ENCODE measurements at regions not wholly inside any gene's neighbourhood (a gene's known extent, or its start where the extent isn't known, plus 50 kb on each side); places are given as distances from the start of the nearest gene placed in this dataset.
"Not testable (repeated sequence)": the region's sequence is repeated elsewhere in the genome, so short reads cannot be mapped to it uniquely, and the experiment has no call there.

DNA sequence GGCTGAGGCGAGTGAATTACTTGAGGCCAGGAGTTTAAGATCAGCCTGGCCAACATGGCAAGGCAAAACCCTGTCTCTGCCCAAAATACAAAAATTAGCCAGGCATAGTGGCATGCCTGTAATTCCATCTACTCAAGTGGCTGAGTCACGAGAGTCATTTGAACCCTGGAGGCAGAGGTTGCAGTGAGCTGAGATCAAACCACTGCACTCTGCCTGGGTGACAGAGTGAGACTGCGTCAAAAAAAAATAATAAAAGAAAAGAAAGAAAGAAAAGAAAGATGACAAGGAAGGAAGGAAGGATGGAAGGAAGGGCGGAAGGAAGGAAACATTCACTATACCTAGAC lies 159.6 kb upstream of the CNOT2 start:
- Histone ChIP-seq H3K36me3 (replicated peaks) (no peaks in the 10 kb centered on the region), H3K4me3 (ENCODE audit: low read depth, low read length) (no peak overlapping the region), H3K27ac (no peak overlapping the region), H3K27me3 (replicated peaks) (no peaks in the 10 kb centered on the region)
- in situ Hi-C loops (cut with HindIII; ENCODE audit: low pct_ligation_motif_present, low sequenced_read_pairs) = no loop called here
- DNase-seq = no peak
- TF ChIP-seq, protein P1, sequence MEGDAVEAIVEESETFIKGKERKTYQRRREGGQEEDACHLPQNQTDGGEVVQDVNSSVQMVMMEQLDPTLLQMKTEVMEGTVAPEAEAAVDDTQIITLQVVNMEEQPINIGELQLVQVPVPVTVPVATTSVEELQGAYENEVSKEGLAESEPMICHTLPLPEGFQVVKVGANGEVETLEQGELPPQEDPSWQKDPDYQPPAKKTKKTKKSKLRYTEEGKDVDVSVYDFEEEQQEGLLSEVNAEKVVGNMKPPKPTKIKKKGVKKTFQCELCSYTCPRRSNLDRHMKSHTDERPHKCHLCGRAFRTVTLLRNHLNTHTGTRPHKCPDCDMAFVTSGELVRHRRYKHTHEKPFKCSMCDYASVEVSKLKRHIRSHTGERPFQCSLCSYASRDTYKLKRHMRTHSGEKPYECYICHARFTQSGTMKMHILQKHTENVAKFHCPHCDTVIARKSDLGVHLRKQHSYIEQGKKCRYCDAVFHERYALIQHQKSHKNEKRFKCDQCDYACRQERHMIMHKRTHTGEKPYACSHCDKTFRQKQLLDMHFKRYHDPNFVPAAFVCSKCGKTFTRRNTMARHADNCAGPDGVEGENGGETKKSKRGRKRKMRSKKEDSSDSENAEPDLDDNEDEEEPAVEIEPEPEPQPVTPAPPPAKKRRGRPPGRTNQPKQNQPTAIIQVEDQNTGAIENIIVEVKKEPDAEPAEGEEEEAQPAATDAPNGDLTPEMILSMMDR (IDR thresholded peaks at IDR 0.05; ENCODE audit: low read depth, low read length, missing control alignments) = no peak

DNA sequence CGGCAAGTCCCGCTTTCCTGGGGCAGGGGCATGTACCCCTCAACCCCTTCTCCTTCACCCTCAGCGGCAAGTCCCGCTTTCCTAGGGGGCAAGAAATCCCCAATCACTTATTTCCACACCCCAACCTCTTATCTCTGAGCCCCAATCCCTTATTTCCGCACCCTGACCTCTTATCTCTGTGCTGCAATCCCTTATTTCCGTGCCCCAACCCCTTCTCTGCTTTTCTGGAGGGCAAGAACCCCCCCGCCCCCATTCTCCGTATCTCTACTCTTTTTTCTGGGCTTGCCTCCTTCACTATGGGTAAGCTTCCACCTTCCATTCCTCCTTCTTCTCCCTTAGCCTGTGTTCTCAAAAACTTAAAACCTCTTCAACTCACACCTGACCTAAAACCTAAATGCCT lies 156.9 kb upstream of the CNOT2 start:
- in situ Hi-C loops (cut with HindIII; ENCODE audit: low pct_ligation_motif_present, low sequenced_read_pairs); H3K4me3 ChIP-seq (ENCODE audit: low read depth, low read length); H3K36me3 ChIP-seq (replicated peaks): not testable (repeated sequence)

DNA sequence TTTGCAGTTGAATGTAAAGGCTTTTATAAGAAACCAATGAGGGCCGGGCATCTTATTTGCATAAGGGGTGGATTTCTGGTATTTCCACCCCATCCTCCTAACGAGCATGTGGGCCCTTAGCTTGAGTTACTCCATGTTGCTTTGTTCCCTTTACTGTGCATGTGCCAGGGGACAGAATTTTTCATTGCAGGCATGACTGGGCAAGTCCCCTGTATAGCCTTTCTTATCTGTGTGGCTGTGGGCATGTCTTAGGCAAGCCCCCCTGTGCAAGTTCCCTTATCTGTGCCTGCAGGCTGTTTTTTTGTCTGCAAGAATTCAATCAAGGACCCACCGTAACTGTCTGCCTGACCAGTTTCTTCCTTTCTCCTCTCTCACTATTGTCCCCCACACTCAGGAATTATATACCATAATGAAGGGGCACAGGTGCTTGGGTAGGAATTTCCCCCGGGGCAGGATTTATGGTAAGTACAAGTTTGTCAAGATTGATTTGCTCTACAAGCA lies 152.2 kb upstream of the CNOT2 start:
- DNase-seq = no peak
- in situ Hi-C loops (cut with HindIII; ENCODE audit: low pct_ligation_motif_present, low sequenced_read_pairs) = no loop called here
- TF ChIP-seq, protein P1 (IDR thresholded peaks at IDR 0.05; ENCODE audit: low read depth, low read length, missing control alignments) = no peak

More for the DNA sequence above, 156.9 kb upstream of the CNOT2 start:
- DNase-seq; H3K27ac ChIP-seq; H3K27me3 ChIP-seq (replicated peaks): not testable (repeated sequence)

DNA sequence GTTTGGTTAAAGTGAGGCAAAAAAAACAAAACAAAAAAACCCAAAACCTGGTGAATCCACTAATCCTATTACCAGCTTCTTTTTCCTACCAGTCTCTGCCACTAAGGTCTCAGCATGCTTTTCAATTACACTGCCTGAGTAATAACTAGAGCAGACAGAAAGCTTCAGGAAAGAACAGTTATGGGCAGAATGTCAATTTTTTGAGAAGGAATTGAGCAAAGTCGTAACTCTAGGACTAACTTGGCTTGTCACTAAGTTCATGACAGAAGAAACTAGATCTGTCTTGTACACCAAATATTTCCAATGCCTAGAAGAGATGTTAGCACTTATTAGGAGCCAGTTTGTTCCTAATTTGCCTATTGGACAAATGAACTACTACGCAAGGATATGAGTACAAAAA lies 148.8 kb upstream of the CNOT2 start:
- no peak overlapping the region for H3K4me3 ChIP-seq (ENCODE audit: low read depth, low read length)
- no peaks in the 10 kb centered on the region for H3K36me3 ChIP-seq (replicated peaks)
- DNase-seq = no peak
- TF ChIP-seq, protein P1 (IDR thresholded peaks at IDR 0.05; ENCODE audit: low read depth, low read length, missing control alignments) = no peak
- no peak overlapping the region for H3K27ac ChIP-seq
- no peaks in the 10 kb centered on the region for H3K27me3 ChIP-seq (replicated peaks)
- in situ Hi-C loops (cut with HindIII; ENCODE audit: low pct_ligation_motif_present, low sequenced_read_pairs) = no loop called here

More for the DNA sequence above, 152.2 kb upstream of the CNOT2 start:
- Histone ChIP-seq H3K36me3 (replicated peaks) (no peaks in the 10 kb centered on the region), H3K4me3 (ENCODE audit: low read depth, low read length) (no peak overlapping the region), H3K27ac (no peak overlapping the region), H3K27me3 (replicated peaks) (no peaks in the 10 kb centered on the region)

DNA sequence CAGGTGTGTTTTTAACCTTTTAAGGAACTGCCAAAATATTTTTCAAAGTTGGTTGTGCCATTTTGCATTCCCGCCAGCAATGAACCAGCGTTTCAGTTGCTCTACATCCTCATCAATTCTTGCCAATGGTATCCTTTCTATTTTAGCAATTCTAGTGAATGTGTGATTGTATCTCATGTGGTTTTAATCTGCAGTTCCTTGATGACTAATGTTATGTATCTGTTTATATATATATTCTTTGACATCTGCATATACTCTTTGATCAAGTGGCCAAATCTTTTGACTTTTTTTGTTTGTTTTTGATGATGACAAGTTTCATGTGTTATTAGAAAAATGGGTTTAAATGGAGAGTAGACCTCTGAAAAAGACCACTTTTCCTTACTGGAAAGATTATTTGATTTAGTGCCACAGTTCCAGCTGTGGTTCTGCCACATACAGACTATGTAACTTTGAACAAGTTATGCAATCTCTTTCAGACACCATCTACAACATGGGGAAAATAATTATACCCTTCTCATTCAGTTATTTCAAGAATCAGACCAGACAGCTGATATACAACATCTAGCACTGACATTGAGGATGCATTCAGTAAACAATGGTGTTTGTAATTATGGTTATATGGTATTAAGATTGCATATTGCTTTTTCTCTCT lies 146.3 kb upstream of the CNOT2 start:
- TF ChIP-seq, protein P1 (IDR thresholded peaks at IDR 0.05; ENCODE audit: low read depth, low read length, missing control alignments) = no peak
- DNase-seq = no peak
- in situ Hi-C loops (cut with HindIII; ENCODE audit: low pct_ligation_motif_present, low sequenced_read_pairs) = no loop called here
- H3K27ac ChIP-seq = no peak overlapping the region
- H3K36me3 ChIP-seq (replicated peaks) = no peaks in the 10 kb centered on the region
- no peak overlapping the region for H3K4me3 ChIP-seq (ENCODE audit: low read depth, low read length)
- H3K27me3 ChIP-seq (replicated peaks) = no peaks in the 10 kb centered on the region

DNA sequence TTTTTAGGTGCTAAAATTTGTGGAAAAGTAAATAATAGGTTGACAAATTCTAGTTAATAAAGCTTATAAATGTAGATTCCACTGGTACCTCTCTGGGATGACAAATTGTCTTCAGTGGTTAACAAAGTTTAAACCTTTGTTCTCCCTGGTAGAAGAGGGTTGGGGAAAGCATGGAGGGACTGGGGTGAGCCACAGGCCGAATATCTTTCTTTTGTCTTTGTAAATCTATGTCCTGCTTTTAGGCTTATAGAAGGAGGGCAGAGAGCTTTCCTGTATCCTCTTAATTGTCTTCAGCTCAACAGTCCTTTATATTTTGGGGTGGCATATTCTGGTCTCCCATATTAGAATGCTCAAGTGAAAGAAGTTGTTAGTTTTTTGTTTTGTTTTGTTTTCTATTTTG lies 142.2 kb upstream of the CNOT2 start:
- no peaks in the 10 kb centered on the region for H3K27me3 ChIP-seq (replicated peaks)
- in situ Hi-C loops (cut with HindIII; ENCODE audit: low pct_ligation_motif_present, low sequenced_read_pairs) = no loop called here
- no peaks in the 10 kb centered on the region for H3K36me3 ChIP-seq (replicated peaks)
- no peak for DNase-seq
- TF ChIP-seq, protein P1 (IDR thresholded peaks at IDR 0.05; ENCODE audit: low read depth, low read length, missing control alignments) = no peak
- no peak overlapping the region for H3K4me3 ChIP-seq (ENCODE audit: low read depth, low read length)
- no peak overlapping the region for H3K27ac ChIP-seq
